H1 (cell line): ENCODE measurements at regions not wholly inside any gene's neighbourhood (a gene's known extent, or its start where the extent isn't known, plus 50 kb on each side); places are given as distances from the start of the nearest gene placed in this dataset.

Experiments used
- CBX5 ChIP-seq: fragments of 300-800, 300-1000 bp; sonication (generic); IDR thresholded peaks from 2 replicates; pipeline ENCODE4 v1.7.1; 2016; ENCODE audit warnings: antibody characterized with exemption, low read length, low read depth
- CHD7 ChIP-seq: fragments of 300-600 bp; sonication (generic); IDR thresholded peaks from 2 replicates; pipeline ENCODE4 v1.7.1; 2012; ENCODE audit warnings: low read length, moderate library complexity, mild to moderate bottlenecking, inconsistent platforms; ENCODE audit not compliant: insufficient replicate concordance
- CTBP2 ChIP-seq: IDR thresholded peaks from 2 replicates; pipeline ENCODE4 v1.7.0; 2011; ENCODE audit warnings: borderline replicate concordance, mild to moderate bottlenecking, moderate library complexity, mixed read lengths, low read length; ENCODE audit not compliant: insufficient read depth, insufficient read length
- E2F6 ChIP-seq: IDR thresholded peaks from 2 replicates; pipeline ENCODE4 v1.6.1; 2012; ENCODE audit warnings: inconsistent platforms
- FOSL1 ChIP-seq: IDR thresholded peaks from 2 replicates; pipeline ENCODE4 v1.6.1; 2011; ENCODE audit warnings: mild to moderate bottlenecking, low read depth, low read length, moderate library complexity; ENCODE audit not compliant: insufficient read depth
- JUN ChIP-seq: IDR thresholded peaks from 2 replicates; pipeline ENCODE4 v1.6.1; 2011; ENCODE audit warnings: low read depth, mild to moderate bottlenecking, improper control_type of control experiment, low read length
- PHF8 ChIP-seq: fragments of 200-600 bp; sonication (generic); conservative IDR thresholded peaks from 2 replicates; pipeline ENCODE4 v1.7.1; 2012; ENCODE audit warnings: low read depth, mild to moderate bottlenecking, inconsistent platforms, low read length, moderate library complexity
- SIN3A ChIP-seq, 2 experiments: IDR thresholded peaks in 1 of 2; conservative IDR thresholded peaks in 1 of 2; 2 replicates each; pipeline ENCODE4 v1.6.1; 2011 to 2012; ENCODE audit warnings: low read length in 2 of 2, improper control_type of control experiment in 1 of 2, low read depth in 1 of 2, mild to moderate bottlenecking in 1 of 2
- SP2 ChIP-seq: IDR thresholded peaks from 2 replicates; pipeline ENCODE4 v1.6.1; 2012; ENCODE audit warnings: mild to moderate bottlenecking, low read length, inconsistent platforms
- SP4 ChIP-seq: IDR thresholded peaks from 2 replicates; pipeline ENCODE4 v1.6.1; 2012; ENCODE audit warnings: low read length, inconsistent platforms
- TAF7 ChIP-seq: optimal IDR thresholded peaks from 2 replicates; pipeline ENCODE3; 2011; ENCODE audit warnings: low read depth, mild to moderate bottlenecking, inconsistent platforms, low read length, moderate library complexity, borderline replicate concordance

- TF ChIP-seq CHD7 (no peak), CTBP2 (no peak), TAF7 (no peak), E2F6 (no peak), JUN (no peak), SP2 (no peak), FOSL1 (no peak), SP4 (no peak), CBX5 (no peak), PHF8 (no peak), SIN3A (conservative IDR thresholded peaks at IDR 0.05 in 1 of 2, IDR thresholded peaks at IDR 0.05 in 1 of 2; ENCODE audit: low read depth in 1 of 2, low read length in 2 of 2) (no peak)
Observed at GRCh38 chr9:24391095-24391494, 154.6 kb downstream of the IZUMO3 start (continued).
